ENCODE measurements at regions not wholly inside any gene's neighbourhood (a gene's known extent, or its start where the extent isn't known, plus 50 kb on each side); places are given as distances from the start of the nearest gene placed in this dataset.

DNA sequence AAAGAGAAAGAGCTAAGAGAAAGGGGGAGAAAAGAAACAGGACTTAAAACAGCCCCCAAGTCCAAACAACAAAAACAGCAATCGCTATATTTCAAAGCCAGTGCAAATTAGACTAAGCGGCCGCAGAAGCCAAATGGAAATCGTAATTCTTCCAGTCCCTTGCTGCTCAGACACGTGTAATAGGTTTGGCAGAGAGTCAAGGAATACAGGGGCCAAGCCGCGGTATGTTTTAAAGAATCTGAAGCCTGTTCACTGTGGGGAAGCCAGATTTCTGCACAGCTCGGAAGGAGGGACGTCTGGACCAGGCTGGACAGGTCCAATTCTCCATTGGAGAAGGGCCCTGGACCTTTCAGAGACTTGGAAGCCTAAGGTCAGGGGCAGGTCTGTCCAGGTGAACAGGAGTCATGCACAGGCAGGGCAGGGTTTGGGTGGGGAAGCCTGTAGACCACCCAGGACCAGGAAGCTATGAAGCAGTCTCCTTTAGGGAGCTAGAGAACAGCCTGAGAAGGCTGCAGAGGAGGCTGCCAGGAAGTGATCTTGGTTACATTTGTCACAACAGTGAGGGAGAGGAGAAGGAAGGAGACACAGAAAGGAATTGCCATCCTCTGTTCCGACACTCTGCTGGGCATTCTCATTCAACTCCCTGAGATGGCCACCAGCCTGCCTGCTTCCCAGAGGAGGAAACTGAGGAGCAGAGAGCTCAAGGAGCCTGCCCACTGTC lies 265.5 kb upstream of the ISX start:
- Mint-ChIP-seq H3K27ac (ENCODE audit: unreplicated experiment) (peak overlapping the region; percentile 94), H3K9me3 (ENCODE audit: low read depth) (peaks cover 7% of the 10 kb centered on the region), H3K4me1 (ENCODE audit: low read depth) (peaks cover 46% of the 10 kb centered on the region), H3K27me3 (ENCODE audit: low read depth) (peaks cover 2% of the 10 kb centered on the region), H3K36me3 (ENCODE audit: low read depth) (no peaks in the 10 kb centered on the region), H3K4me3 (ENCODE audit: unreplicated experiment) (peak overlapping the region; percentile 33)
- no peak for DNase-seq (ENCODE audit: low spot score)
- TF ChIP-seq, protein P1, sequence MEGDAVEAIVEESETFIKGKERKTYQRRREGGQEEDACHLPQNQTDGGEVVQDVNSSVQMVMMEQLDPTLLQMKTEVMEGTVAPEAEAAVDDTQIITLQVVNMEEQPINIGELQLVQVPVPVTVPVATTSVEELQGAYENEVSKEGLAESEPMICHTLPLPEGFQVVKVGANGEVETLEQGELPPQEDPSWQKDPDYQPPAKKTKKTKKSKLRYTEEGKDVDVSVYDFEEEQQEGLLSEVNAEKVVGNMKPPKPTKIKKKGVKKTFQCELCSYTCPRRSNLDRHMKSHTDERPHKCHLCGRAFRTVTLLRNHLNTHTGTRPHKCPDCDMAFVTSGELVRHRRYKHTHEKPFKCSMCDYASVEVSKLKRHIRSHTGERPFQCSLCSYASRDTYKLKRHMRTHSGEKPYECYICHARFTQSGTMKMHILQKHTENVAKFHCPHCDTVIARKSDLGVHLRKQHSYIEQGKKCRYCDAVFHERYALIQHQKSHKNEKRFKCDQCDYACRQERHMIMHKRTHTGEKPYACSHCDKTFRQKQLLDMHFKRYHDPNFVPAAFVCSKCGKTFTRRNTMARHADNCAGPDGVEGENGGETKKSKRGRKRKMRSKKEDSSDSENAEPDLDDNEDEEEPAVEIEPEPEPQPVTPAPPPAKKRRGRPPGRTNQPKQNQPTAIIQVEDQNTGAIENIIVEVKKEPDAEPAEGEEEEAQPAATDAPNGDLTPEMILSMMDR (IDR thresholded peaks at IDR 0.05): no peak

GRCh38 chr22:34801221-34801620 lies 264.7 kb upstream of the ISX start:
- Mint-ChIP-seq H3K4me3 (ENCODE audit: unreplicated experiment) (no peak overlapping the region), H3K27me3 (ENCODE audit: low read depth) (peaks cover 2% of the 10 kb centered on the region), H3K4me1 (ENCODE audit: low read depth) (peaks cover 46% of the 10 kb centered on the region), H3K36me3 (ENCODE audit: low read depth) (no peaks in the 10 kb centered on the region), H3K27ac (ENCODE audit: unreplicated experiment) (no peak overlapping the region), H3K9me3 (ENCODE audit: low read depth) (peaks cover 6% of the 10 kb centered on the region)
- peak; percentile 68 for DNase-seq (ENCODE audit: low spot score)
- TF ChIP-seq, protein P1 (IDR thresholded peaks at IDR 0.05): no peak

- no peak for DNase-seq (ENCODE audit: low spot score)
- TF ChIP-seq, protein P1 (IDR thresholded peaks at IDR 0.05): no peak
- Mint-ChIP-seq H3K4me1 (ENCODE audit: low read depth) (peaks cover 35% of the 10 kb centered on the region), H3K27ac (ENCODE audit: unreplicated experiment) (no peak overlapping the region), H3K9me3 (ENCODE audit: low read depth) (peaks cover 14% of the 10 kb centered on the region), H3K4me3 (ENCODE audit: unreplicated experiment) (no peak overlapping the region), H3K27me3 (ENCODE audit: low read depth) (peaks cover 2% of the 10 kb centered on the region), H3K36me3 (ENCODE audit: low read depth) (no peaks in the 10 kb centered on the region)
Observed at GRCh38 chr22:34804091-34804490, 261.9 kb upstream of the ISX start.

- H3K27ac Mint-ChIP-seq (ENCODE audit: unreplicated experiment): no peak overlapping the region
- H3K4me3 Mint-ChIP-seq (ENCODE audit: unreplicated experiment): no peak overlapping the region
- H3K4me1 Mint-ChIP-seq (ENCODE audit: low read depth): peaks cover 33% of the 10 kb centered on the region
- peaks cover 13% of the 10 kb centered on the region for H3K9me3 Mint-ChIP-seq (ENCODE audit: low read depth)
- no peak for DNase-seq (ENCODE audit: low spot score)
- TF ChIP-seq, protein P1 (IDR thresholded peaks at IDR 0.05): peak; percentile 52
- H3K36me3 Mint-ChIP-seq (ENCODE audit: low read depth): no peaks in the 10 kb centered on the region
- H3K27me3 Mint-ChIP-seq (ENCODE audit: low read depth): peaks cover 2% of the 10 kb centered on the region
Observed at GRCh38 chr22:34804604-34805003, 261.4 kb upstream of the ISX start.

DNA sequence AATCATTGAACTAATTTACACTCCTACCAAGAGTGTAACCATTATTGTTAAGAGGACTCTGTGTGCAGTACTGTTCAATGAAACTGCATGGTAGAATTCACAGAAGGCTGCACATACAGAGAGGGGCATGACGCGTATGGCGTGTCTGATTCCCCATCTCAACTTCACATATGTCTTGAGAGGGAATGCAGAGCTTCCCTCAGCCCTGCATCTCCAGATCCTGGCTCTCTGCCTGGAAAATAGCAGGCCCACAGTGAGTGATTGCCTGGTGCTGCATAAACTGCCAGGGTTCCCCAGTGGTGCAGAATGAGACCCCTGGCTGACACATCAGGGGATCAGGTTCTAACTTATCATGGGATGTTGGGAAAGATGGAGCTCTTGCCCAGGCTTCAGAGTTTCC lies 260.2 kb upstream of the ISX start:
- no peaks in the 10 kb centered on the region for H3K36me3 Mint-ChIP-seq (ENCODE audit: low read depth)
- DNase-seq (ENCODE audit: low spot score): no peak
- TF ChIP-seq, protein P1 (IDR thresholded peaks at IDR 0.05): no peak
- H3K4me3 Mint-ChIP-seq (ENCODE audit: unreplicated experiment): no peak overlapping the region
- H3K9me3 Mint-ChIP-seq (ENCODE audit: low read depth): peaks cover 12% of the 10 kb centered on the region
- peaks cover 2% of the 10 kb centered on the region for H3K27me3 Mint-ChIP-seq (ENCODE audit: low read depth)
- no peak overlapping the region for H3K27ac Mint-ChIP-seq (ENCODE audit: unreplicated experiment)
- H3K4me1 Mint-ChIP-seq (ENCODE audit: low read depth): peaks cover 23% of the 10 kb centered on the region
